ENCODE measurements at regions not wholly inside any gene's neighbourhood (a gene's known extent, or its start where the extent isn't known, plus 50 kb on each side); places are given as distances from the start of the nearest gene placed in this dataset.
"Not testable (repeated sequence)": the region's sequence is repeated elsewhere in the genome, so short reads cannot be mapped to it uniquely, and the experiment has no call there.

- no peak for DNase-seq (ENCODE audit: low read depth, low spot score)
- H3K27ac ChIP-seq, result no peak overlapping the region
These were observed 214.6 kb upstream of the MDFIC2 start for GRCh38 chr3:70527026-70527425.

GRCh38 chr3:70519913-70520659 is 207.6 kb upstream of the MDFIC2 start:
- DNase-seq (ENCODE audit: low read depth, low spot score), result no peak

GRCh38 chr3:70519026-70519425 is 206.6 kb upstream of the MDFIC2 start:
- no peak overlapping the region for H3K27ac ChIP-seq
- DNase-seq (ENCODE audit: low read depth, low spot score), result no peak

More at GRCh38 chr3:70519913-70520659, 207.6 kb upstream of the MDFIC2 start:
- no peak overlapping the region for H3K27ac ChIP-seq

GRCh38 chr3:70518356-70518755 is 205.9 kb upstream of the MDFIC2 start:
- H3K27ac ChIP-seq, result no peak overlapping the region
- DNase-seq (ENCODE audit: low read depth, low spot score), result no peak

- H3K27ac ChIP-seq, result no peak overlapping the region
- DNase-seq (ENCODE audit: low read depth, low spot score), result no peak
These were observed 204.9 kb upstream of the MDFIC2 start for GRCh38 chr3:70517124-70517890.

GRCh38 chr3:70516076-70516475 is 203.6 kb upstream of the MDFIC2 start:
- no peak for DNase-seq (ENCODE audit: low read depth, low spot score)
- no peak overlapping the region for H3K27ac ChIP-seq

GRCh38 chr3:70507486-70507885 is 195.0 kb upstream of the MDFIC2 start:
- no peak overlapping the region for H3K27ac ChIP-seq
- DNase-seq (ENCODE audit: low read depth, low spot score), result no peak

GRCh38 chr3:70506775-70507174 is 194.3 kb upstream of the MDFIC2 start:
- DNase-seq (ENCODE audit: low read depth, low spot score), result no peak
- H3K27ac ChIP-seq, result no peak overlapping the region

GRCh38 chr3:70501561-70501960 is 189.1 kb upstream of the MDFIC2 start:
- no peak overlapping the region for H3K27ac ChIP-seq
- no peak for DNase-seq (ENCODE audit: low read depth, low spot score)

GRCh38 chr3:70488816-70489215 is 176.4 kb upstream of the MDFIC2 start:
- no peak overlapping the region for H3K27ac ChIP-seq
- DNase-seq (ENCODE audit: low read depth, low spot score), result no peak

GRCh38 chr3:70488131-70488530 is 175.7 kb upstream of the MDFIC2 start:
- no peak for DNase-seq (ENCODE audit: low read depth, low spot score)
- H3K27ac ChIP-seq, result no peak overlapping the region

- no peak for DNase-seq (ENCODE audit: low read depth, low spot score)
- no peak overlapping the region for H3K27ac ChIP-seq
These were observed 174.1 kb upstream of the MDFIC2 start for GRCh38 chr3:70486414-70487017.

- H3K27ac ChIP-seq, result no peak overlapping the region
- DNase-seq (ENCODE audit: low read depth, low spot score), result no peak
These were observed 163.7 kb upstream of the MDFIC2 start for GRCh38 chr3:70476174-70476573.

GRCh38 chr3:70471464-70472342 is 159.3 kb upstream of the MDFIC2 start:
- no peak overlapping the region for H3K27ac ChIP-seq
- no peak for DNase-seq (ENCODE audit: low read depth, low spot score)

- no peak for DNase-seq (ENCODE audit: low read depth, low spot score)
- H3K27ac ChIP-seq, result no peak overlapping the region
These were observed 153.7 kb upstream of the MDFIC2 start for GRCh38 chr3:70466096-70466495.

GRCh38 chr3:70464876-70465275 is 152.4 kb upstream of the MDFIC2 start:
- H3K27ac ChIP-seq, result no peak overlapping the region

GRCh38 chr3:70464465-70464864 is 152.0 kb upstream of the MDFIC2 start:
- H3K27ac ChIP-seq, result no peak overlapping the region
- no peak for DNase-seq (ENCODE audit: low read depth, low spot score)

More at GRCh38 chr3:70464876-70465275, 152.4 kb upstream of the MDFIC2 start:
- DNase-seq (ENCODE audit: low read depth, low spot score), result no peak

GRCh38 chr3:70450220-70450619 is 137.8 kb upstream of the MDFIC2 start:
- not testable (repeated sequence) for DNase-seq (ENCODE audit: low read depth, low spot score); H3K27ac ChIP-seq

GRCh38 chr3:70435422-70435821 is 123.0 kb upstream of the MDFIC2 start:
- H3K27ac ChIP-seq, result not testable (repeated sequence)

GRCh38 chr3:70433091-70433490 is 120.7 kb upstream of the MDFIC2 start:
- H3K27ac ChIP-seq, result no peak overlapping the region
- no peak for DNase-seq (ENCODE audit: low read depth, low spot score)

More at GRCh38 chr3:70435422-70435821, 123.0 kb upstream of the MDFIC2 start:
- not testable (repeated sequence) for DNase-seq (ENCODE audit: low read depth, low spot score)
